Left lung (tissue), 4 donors: ENCODE measurements at regions not wholly inside any gene's neighbourhood (a gene's known extent, or its start where the extent isn't known, plus 50 kb on each side); places are given as distances from the start of the nearest gene placed in this dataset.

Source experiments
- ATAC-seq: fragments of 200-7000 bp; cut with Tn5 transposase; one replicate; pipeline ENCODE4 v1.9.1; 2020; ENCODE audit warnings: moderate library complexity
- DNase-seq, 4 donors: peaks; one replicate each; pipeline ENCODE4 v3.0.0-alpha.2; 2013 to 2020
- H3K27ac ChIP-seq, 2 donors: fragments of 200-600 bp; sonication (generic) in 1 of 2; one replicate each; pipeline versions ENCODE4 v1.5.0 to v1.8.0; 2020 to 2021
- H3K27me3 ChIP-seq, 2 donors: fragments of 200-600 bp; sonication (generic) in 1 of 2; one replicate each; pipeline versions ENCODE4 v1.5.0 to v1.8.0; 2020 to 2021
- H3K36me3 ChIP-seq, 2 donors: fragments of 200-600 bp; sonication (generic) in 1 of 2; one replicate each; pipeline versions ENCODE4 v1.5.0 to v1.8.0; 2020 to 2021
- H3K4me1 ChIP-seq, 2 donors: fragments of 200-600 bp; one replicate each; pipeline ENCODE4 v1.8.0; 2021
- H3K4me3 ChIP-seq, 2 donors: fragments of 200-600 bp; sonication (generic) in 1 of 2; one replicate each; pipeline versions ENCODE4 v1.5.0 to v1.8.0; 2020 to 2021; ENCODE audit warnings: mild to moderate bottlenecking in 1 of 2
- H3K9me3 ChIP-seq, 2 donors: fragments of 200-600 bp; sonication (generic) in 1 of 2; one replicate each; pipeline versions ENCODE4 v1.5.0 to v1.8.0; 2020 to 2021
- intact Hi-C, 2 donors: fragments of 100-400 bp; cut with DNase I; formaldehyde crosslinking; loops; one replicate each; pipeline versions ENCODE4 v1.11.2 to v1.14.2; 2022
- TF ChIP-seq, protein P1 (sequence below), 2 donors: fragments of 200-600 bp; sonication (generic) in 1 of 2; IDR thresholded peaks; one replicate each; pipeline versions ENCODE4 v1.5.0 to v1.8.0; 2021; ENCODE audit warnings: antibody characterized with exemption in 2 of 2
- donor health status: DM: no; HTN: yes; CAD: no.
- donor health status: DM: no; HTN: no; CAD: no.

DNA sequence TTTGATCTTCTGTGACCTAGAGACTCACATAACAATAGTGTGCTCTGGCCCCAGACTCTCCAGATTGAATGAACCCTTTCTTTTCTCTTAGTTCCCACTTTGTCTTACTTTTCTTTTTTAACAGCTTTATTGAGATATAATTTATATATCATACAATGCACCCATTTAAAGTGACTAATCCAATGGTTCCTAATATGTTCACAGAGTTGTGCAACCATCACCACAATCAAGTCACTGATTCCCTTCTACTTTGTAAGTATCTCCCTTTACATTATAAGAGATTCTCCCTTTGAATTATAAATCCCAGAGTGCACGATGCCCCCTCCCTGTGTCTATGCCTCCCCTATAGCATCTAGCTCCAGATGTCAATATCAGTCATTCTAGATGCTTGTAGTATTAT is 172.4 kb downstream of the HINT1 start:
- ATAC-seq (no peak), DNase-seq (no peak)
- TF ChIP-seq, protein P1, sequence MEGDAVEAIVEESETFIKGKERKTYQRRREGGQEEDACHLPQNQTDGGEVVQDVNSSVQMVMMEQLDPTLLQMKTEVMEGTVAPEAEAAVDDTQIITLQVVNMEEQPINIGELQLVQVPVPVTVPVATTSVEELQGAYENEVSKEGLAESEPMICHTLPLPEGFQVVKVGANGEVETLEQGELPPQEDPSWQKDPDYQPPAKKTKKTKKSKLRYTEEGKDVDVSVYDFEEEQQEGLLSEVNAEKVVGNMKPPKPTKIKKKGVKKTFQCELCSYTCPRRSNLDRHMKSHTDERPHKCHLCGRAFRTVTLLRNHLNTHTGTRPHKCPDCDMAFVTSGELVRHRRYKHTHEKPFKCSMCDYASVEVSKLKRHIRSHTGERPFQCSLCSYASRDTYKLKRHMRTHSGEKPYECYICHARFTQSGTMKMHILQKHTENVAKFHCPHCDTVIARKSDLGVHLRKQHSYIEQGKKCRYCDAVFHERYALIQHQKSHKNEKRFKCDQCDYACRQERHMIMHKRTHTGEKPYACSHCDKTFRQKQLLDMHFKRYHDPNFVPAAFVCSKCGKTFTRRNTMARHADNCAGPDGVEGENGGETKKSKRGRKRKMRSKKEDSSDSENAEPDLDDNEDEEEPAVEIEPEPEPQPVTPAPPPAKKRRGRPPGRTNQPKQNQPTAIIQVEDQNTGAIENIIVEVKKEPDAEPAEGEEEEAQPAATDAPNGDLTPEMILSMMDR (IDR thresholded peaks at IDR 0.05), result no peak
- no peaks in the 10 kb centered on the region for H3K27me3 ChIP-seq
- H3K9me3 ChIP-seq, result no peaks in the 10 kb centered on the region
- H3K4me1 ChIP-seq, result no peaks in the 10 kb centered on the region
- H3K27ac ChIP-seq, result no peak overlapping the region
- intact Hi-C loops, result no loop called here
- H3K4me3 ChIP-seq, result no peak overlapping the region
- no peaks in the 10 kb centered on the region for H3K36me3 ChIP-seq

DNA sequence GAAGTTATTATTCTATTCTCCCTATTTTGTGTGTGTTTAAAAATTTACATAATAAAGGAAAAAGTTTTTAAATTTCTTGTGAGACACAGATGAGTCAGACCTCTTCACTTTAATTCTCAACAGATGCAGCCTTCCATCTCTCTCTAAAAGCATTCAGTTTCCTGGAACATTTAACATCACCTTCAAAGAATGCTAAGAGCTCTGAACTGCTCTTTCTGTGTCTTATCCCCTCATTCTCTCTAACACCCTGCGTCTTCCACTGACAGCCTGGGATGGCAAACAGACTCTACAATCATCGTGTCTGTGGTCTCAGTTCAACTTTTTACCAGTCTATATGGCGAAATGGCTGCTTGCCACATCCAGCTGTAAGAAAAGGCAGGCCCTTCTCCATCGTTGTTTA is 173.0 kb downstream of the HINT1 start:
- H3K4me3 ChIP-seq, result no peak overlapping the region
- no peaks in the 10 kb centered on the region for H3K9me3 ChIP-seq
- ATAC-seq (peak; percentile 65), DNase-seq (no peak)
- no peak overlapping the region for H3K27ac ChIP-seq
- H3K4me1 ChIP-seq, result no peaks in the 10 kb centered on the region
- TF ChIP-seq, protein P1 (IDR thresholded peaks at IDR 0.05), result no peak
- no peaks in the 10 kb centered on the region for H3K36me3 ChIP-seq
- intact Hi-C loops, result no loop called here
- no peaks in the 10 kb centered on the region for H3K27me3 ChIP-seq

DNA sequence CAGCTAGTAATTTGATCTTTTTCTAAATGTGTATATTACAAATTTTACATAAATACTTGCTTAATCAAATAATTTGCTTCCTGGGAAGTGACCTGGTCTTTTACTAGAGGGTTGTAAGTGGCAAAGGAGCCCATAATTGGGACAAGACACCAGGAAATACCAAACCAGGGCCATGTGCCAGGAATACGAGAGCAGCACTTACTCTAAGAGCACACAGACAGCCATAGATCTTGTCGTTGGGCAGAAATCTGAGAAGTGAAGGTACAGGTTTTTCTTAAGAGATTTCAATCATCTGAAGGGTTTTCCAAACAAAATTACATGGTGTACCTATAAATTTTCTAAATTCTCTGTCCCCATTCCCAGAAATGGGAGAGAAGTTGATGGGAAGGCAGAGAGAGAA is 179.3 kb downstream of the HINT1 start:
- Histone ChIP-seq H3K4me3 (no peak overlapping the region), H3K4me1 (no peaks in the 10 kb centered on the region), H3K9me3 (no peaks in the 10 kb centered on the region), H3K36me3 (no peaks in the 10 kb centered on the region), H3K27ac (no peak overlapping the region), H3K27me3 (no peaks in the 10 kb centered on the region)
- intact Hi-C loops, result no loop called here
- DNase-seq, result no peak
- ATAC-seq, result no peak
- TF ChIP-seq, protein P1 (IDR thresholded peaks at IDR 0.05), result no peak

DNA sequence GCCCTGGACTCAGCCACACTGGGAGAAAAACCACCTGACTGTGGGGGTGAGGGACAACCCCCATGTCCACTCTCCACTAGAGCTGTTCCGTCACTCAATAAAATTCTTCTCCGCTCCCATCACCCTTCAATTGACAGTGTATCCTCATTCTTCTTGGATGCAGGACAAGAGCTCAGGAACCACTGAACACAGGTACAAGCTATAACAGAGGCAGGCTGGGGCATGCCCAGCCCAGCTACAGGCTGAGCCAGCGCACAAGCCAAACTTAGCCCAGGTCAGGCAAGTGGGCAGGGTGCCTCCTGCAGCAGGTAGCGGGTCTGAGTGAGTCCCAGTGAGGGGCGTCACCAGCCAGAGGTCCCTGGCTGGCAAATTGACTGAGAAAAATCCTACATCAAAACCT is 183.4 kb downstream of the HINT1 start:
- no peak overlapping the region for H3K4me3 ChIP-seq
- H3K27me3 ChIP-seq, result no peaks in the 10 kb centered on the region
- intact Hi-C loops, result no loop called here
- ATAC-seq, result no peak
- H3K4me1 ChIP-seq, result no peaks in the 10 kb centered on the region
- no peak for DNase-seq
- H3K27ac ChIP-seq, result no peak overlapping the region
- no peaks in the 10 kb centered on the region for H3K9me3 ChIP-seq
- TF ChIP-seq, protein P1 (IDR thresholded peaks at IDR 0.05), result no peak
- no peaks in the 10 kb centered on the region for H3K36me3 ChIP-seq

DNA sequence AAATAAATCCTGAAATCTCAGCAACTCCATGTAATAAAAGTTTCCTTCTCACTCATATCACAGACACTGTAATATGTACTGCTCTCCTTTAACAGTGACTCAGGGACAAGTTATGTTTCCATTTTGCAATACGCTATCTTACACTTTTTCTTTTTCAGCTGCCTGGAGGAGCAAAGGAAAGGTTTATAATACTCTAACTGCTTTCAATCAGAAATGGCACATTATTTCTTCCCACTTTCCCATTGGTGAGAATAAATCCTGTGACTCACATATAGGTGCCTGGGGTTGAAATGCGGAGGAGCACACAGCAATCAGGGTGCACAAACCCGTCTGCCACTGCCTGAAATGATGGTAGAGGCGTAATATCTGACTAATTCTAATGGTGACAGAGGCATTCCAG is 186.6 kb downstream of the HINT1 start:
- H3K27ac ChIP-seq, result no peak overlapping the region
- ATAC-seq (no peak), DNase-seq (no peak)
- H3K4me3 ChIP-seq, result no peak overlapping the region
- no peaks in the 10 kb centered on the region for H3K9me3 ChIP-seq
- H3K36me3 ChIP-seq, result no peaks in the 10 kb centered on the region
- TF ChIP-seq, protein P1 (IDR thresholded peaks at IDR 0.05), result no peak
- no peaks in the 10 kb centered on the region for H3K27me3 ChIP-seq
- no peaks in the 10 kb centered on the region for H3K4me1 ChIP-seq
- intact Hi-C loops, result no loop called here
